K562 (cell line): ENCODE measurements at regions not wholly inside any gene's neighbourhood (a gene's known extent, or its start where the extent isn't known, plus 50 kb on each side); places are given as distances from the start of the nearest gene placed in this dataset.

Experiments
- ATAC-seq: fragments of 200-7000 bp; cut with Tn5 transposase; 3 replicates; pipeline ENCODE4 v1.9.1; 2020; ENCODE audit warnings: moderate library complexity
- BruUV-seq: library from RNA; stranded (reverse); fragments of 400-500 nt; replicated peaks from 2 replicates; lab custom pipeline; 2021; lab: Mats Ljungman, UMichigan
- CTCF ChIA-PET: fragments of 300-600 bp; formaldehyde crosslinking; extraction: SDS; loops from one replicate; lab custom pipeline; 2021; ENCODE audit warnings: low intra/inter-chr PET ratio; lab: Yijun Ruan, JAX
- POLR2A ChIA-PET: fragments of 300-600, 350-650 bp; sonication (Branson Sonifier 250); formaldehyde crosslinking; extraction: SDS; loops from one replicate; lab custom pipeline; 2021; ENCODE audit warnings: antibody characterized with exemption, inconsistent platforms; lab: Yijun Ruan, JAX
- DNase-seq, 4 experiments: peaks; one replicate each; pipeline versions ENCODE4 v3.0.0 to v3.0.0-alpha.2; 2011 to 2018; ENCODE audit warnings: low spot score in 3 of 4, mixed read lengths in 3 of 4; ENCODE audit errors: extremely low read depth in 1 of 4
- FAIRE-seq: peaks from 2 replicates; lab custom pipeline; 2011; peaks lifted over from hg19 to GRCh38; lab: Jason Lieb, UNC
- H2AFZ ChIP-seq: 2 replicates; pipeline ENCODE4 v1.6.0; 2011; ENCODE audit warnings: low read depth, low read length, control low read depth, inconsistent platforms
- H3K27ac ChIP-seq: fragments of 200-600 bp; 3 replicates; pipeline ENCODE4 v1.8.0; 2011; ENCODE audit warnings: low read depth, mild to moderate bottlenecking, control low read depth, inconsistent platforms, low read length, moderate library complexity, mixed read lengths; ENCODE audit errors: extremely low read depth
- H3K27me3 ChIP-seq, 2 experiments: fragments of 300-600 bp in 1 of 2; 2 replicates in 1 of 2; 3 replicates in 1 of 2; pipeline versions ENCODE4 v1.6.0 to v1.8.0; 2011; ENCODE audit warnings: inconsistent platforms in 2 of 2, low read length in 2 of 2, mild to moderate bottlenecking in 1 of 2, mixed read lengths in 1 of 2, moderate library complexity in 1 of 2; ENCODE audit not compliant: control insufficient read depth in 2 of 2, insufficient read depth in 2 of 2
- H3K36me3 ChIP-seq: fragments of 300-600 bp; 3 replicates; pipeline ENCODE4 v1.8.0; 2011; ENCODE audit warnings: mild to moderate bottlenecking, low read length, inconsistent platforms; ENCODE audit not compliant: control insufficient read depth, insufficient read depth
- H3K4me1 ChIP-seq, 2 experiments: fragments of 200-600 bp in 1 of 2; replicated peaks in 1 of 2; 2 replicates in 1 of 2; 3 replicates in 1 of 2; pipeline versions ENCODE4 v1.5.1 to v1.8.0; 2011; ENCODE audit warnings: inconsistent platforms in 2 of 2, low read length in 2 of 2, mild to moderate bottlenecking in 1 of 2, mixed read lengths in 1 of 2, moderate library complexity in 1 of 2; ENCODE audit not compliant: control insufficient read depth in 2 of 2, insufficient read depth in 2 of 2
- H3K4me2 ChIP-seq: 2 replicates; pipeline ENCODE4 v1.6.1; 2011; ENCODE audit warnings: low read length, control low read depth, inconsistent platforms, mixed read lengths; ENCODE audit not compliant: insufficient read depth
- H3K4me3 ChIP-seq: fragments of 200-600 bp; sonication (generic), shearing (Covaris generic); 2 replicates; pipeline ENCODE4 v1.5.1; 2016; ENCODE audit warnings: control low read depth, inconsistent platforms
- H3K79me2 ChIP-seq: fragments of 200-600 bp; 3 replicates; pipeline ENCODE4 v1.8.0; 2011; ENCODE audit warnings: low read length, inconsistent platforms; ENCODE audit not compliant: control insufficient read depth, insufficient read depth
- H3K9ac ChIP-seq, 2 experiments: 2 replicates each; pipeline versions ENCODE4 v1.6.0 to v1.6.1; 2011; ENCODE audit warnings: low read depth in 2 of 2, low read length in 2 of 2, control low read depth in 1 of 2, inconsistent platforms in 1 of 2, mild to moderate bottlenecking in 1 of 2, mixed read lengths in 1 of 2; ENCODE audit not compliant: insufficient read depth in 1 of 2
- H3K9me1 ChIP-seq: one replicate; pipeline ENCODE4 v1.6.0; 2011; ENCODE audit warnings: inconsistent platforms, mild to moderate bottlenecking, low read length, moderate library complexity; ENCODE audit not compliant: control insufficient read depth, insufficient read depth
- H3K9me3 ChIP-seq: replicated peaks from 2 replicates; pipeline ENCODE4 v1.5.1; 2011; ENCODE audit warnings: low read depth, low read length, inconsistent platforms; ENCODE audit not compliant: control insufficient read depth, insufficient read depth
- H4K20me1 ChIP-seq: replicated peaks from 2 replicates; pipeline ENCODE4 v1.6.1; 2011; ENCODE audit warnings: low read length, inconsistent platforms, mixed read lengths; ENCODE audit not compliant: control insufficient read depth, insufficient read depth
- C11orf30 ChIP-seq: fragments of 450-650 bp; IDR thresholded peaks from 2 replicates; pipeline ENCODE4 v1.6.1; 2016; ENCODE audit warnings: low read depth, mild to moderate bottlenecking
- E2F4 ChIP-seq: sonication (generic); formaldehyde crosslinking; IDR thresholded peaks from 2 replicates; pipeline ENCODE4 v1.8.0; 2022; ENCODE audit warnings: mild to moderate bottlenecking, low read depth, missing genetic modification reagents
- GABPB1 ChIP-seq: sonication (generic); formaldehyde crosslinking; IDR thresholded peaks from 2 replicates; pipeline ENCODE4 v1.8.0; 2022; ENCODE audit warnings: mild to moderate bottlenecking, missing genetic modification reagents
- MAFF ChIP-seq: IDR thresholded peaks from 2 replicates; pipeline ENCODE4 v1.6.1; 2012; ENCODE audit warnings: low read length, improper control_type of control experiment
- MAFG ChIP-seq: fragments of 450-650 bp; conservative IDR thresholded peaks from 2 replicates; pipeline ENCODE4 v1.6.1; 2016; ENCODE audit warnings: missing genetic modification characterization, missing compliant biosample characterization
- MAFK ChIP-seq: IDR thresholded peaks from 2 replicates; pipeline ENCODE4 v1.6.1; 2011; ENCODE audit warnings: low read length, improper control_type of control experiment
- ZBTB40 ChIP-seq, 2 experiments: fragments of 450-650 bp in 1 of 2; sonication (generic) in 1 of 2; formaldehyde crosslinking in 1 of 2; IDR thresholded peaks; 2 replicates each; pipeline versions ENCODE4 v1.7.1 to v1.9.0; 2016 to 2022; ENCODE audit warnings: inconsistent platforms in 1 of 2, mild to moderate bottlenecking in 1 of 2, missing genetic modification reagents in 1 of 2
- ZNF316 ChIP-seq: fragments of 450-650 bp; IDR thresholded peaks from 2 replicates; pipeline ENCODE4 v1.6.1; 2016
- WGBS: fragments of 100-300 bp; shearing (Covaris generic); methylation state at CpG from one replicate; pipeline ENCODE4 v1.1.6; 2016; ENCODE audit warnings: low coverage, mixed read lengths; ENCODE audit not compliant: insufficient coverage; ENCODE audit errors: missing lambda C conversion rate; 5-methylcytosine and 5-hydroxymethylcytosine counted together
- in situ Hi-C: fragments of 300-500 bp; cut with MboI; formaldehyde crosslinking; loops from 4 replicates; pipeline ENCODE4 v1.15.0; 2018; ENCODE audit warnings: inconsistent platforms, mixed read lengths
- intact Hi-C: fragments of 100-400 bp; cut with micrococcal nuclease; formaldehyde crosslinking; loops from 2 replicates; pipeline ENCODE4 v1.14.2; 2022

- Histone ChIP-seq H3K9me3 (no peaks in the 10 kb centered on the region), H3K36me3 (no peaks in the 10 kb centered on the region), H3K27ac (no peak overlapping the region), H3K79me2 (no peaks in the 10 kb centered on the region), H3K27me3 (peaks cover 3 to 22% of the 10 kb centered on the region in 2 experiments; a peak in 2 of 5 replicates), H3K9ac (no peak overlapping the region), H2AFZ (no peak overlapping the region), H3K4me2 (no peak overlapping the region), H3K9me1 (no peaks in the 10 kb centered on the region), H3K4me3 (no peak overlapping the region), H3K4me1 (peaks cover 3 to 14% of the 10 kb centered on the region in 2 experiments; a peak in 3 of 5 replicates), H4K20me1 (no peaks in the 10 kb centered on the region)
- TF ChIP-seq E2F4 (no peak), MAFK (peak; percentile 67), MAFF (peak; percentile 79), MAFG (tag) (peak; percentile 79), GABPB1 (no peak), C11orf30 (peak; percentile 74), ZBTB40 (IDR thresholded peaks at IDR 0.05) (0 out of 2 replicates have a peak, but pooled peaks have one; percentile 31), ZBTB40 (CRISPR knock-in tag; IDR thresholded peaks at IDR 0.05) (no peak), ZNF316 (peak; percentile 88)
- ChIA-PET POLR2A (no interaction called here), CTCF (no interaction called here)
- in situ Hi-C loops (no loop called here), intact Hi-C loops (no loop called here)
- no peak for DNase-seq
- FAIRE-seq: no peak
- WGBS: 0% methylated on average over 2 of the region's 2 CpGs
- no peak for ATAC-seq
- no TSS peak for BruUV-seq
These were observed 168.1 kb downstream of the FCRL5 start for GRCh38 chr1:157384258-157384657.
